ENCODE measurements at regions not wholly inside any gene's neighbourhood (a gene's known extent, or its start where the extent isn't known, plus 50 kb on each side); places are given as distances from the start of the nearest gene placed in this dataset.
"Not testable (repeated sequence)": the region's sequence is repeated elsewhere in the genome, so short reads cannot be mapped to it uniquely, and the experiment has no call there.

DNA sequence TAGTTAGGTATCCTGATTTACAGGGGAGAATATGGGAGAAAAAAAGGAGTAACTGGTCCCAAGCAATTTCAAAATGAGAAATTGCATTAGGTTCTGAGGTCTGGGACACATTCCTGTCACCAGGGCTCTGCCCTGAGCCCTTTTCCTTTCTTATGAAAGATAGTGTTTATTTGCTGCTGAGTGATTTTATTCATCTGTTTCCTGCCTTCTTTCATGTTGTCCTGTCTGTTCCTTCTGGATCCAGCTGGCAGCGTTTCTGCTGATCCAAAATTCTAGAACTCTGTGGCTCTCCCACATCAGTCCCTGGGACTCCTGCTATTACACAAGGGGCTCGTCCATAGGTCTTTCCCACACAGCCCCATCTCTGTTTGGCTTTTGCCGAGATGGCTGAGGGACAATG lies 519.1 kb upstream of the SALL3 start:
- no peak overlapping the region for H3K4me3 ChIP-seq (ENCODE audit: low read depth in 1 of 5, low read length in 5 of 5)
- H3K9ac ChIP-seq (ENCODE audit: low read length in 5 of 5), result no peak overlapping the region
- no peaks in the 10 kb centered on the region for H3K27me3 ChIP-seq (ENCODE audit: control insufficient read depth in 5 of 5, insufficient read depth in 4 of 5, low read length in 5 of 5)
- H3K36me3 ChIP-seq (ENCODE audit: control insufficient read depth in 5 of 5, insufficient read depth in 5 of 5, low read length in 5 of 5), result no peaks in the 10 kb centered on the region
- H3K4me1 ChIP-seq (ENCODE audit: control insufficient read depth in 5 of 5, insufficient read depth in 5 of 5, low read length in 5 of 5), result peaks cover 0 to 3% (median 0%) of the 10 kb centered on the region in 5 donors
- peaks cover 0 to 10% (median 7%) of the 10 kb centered on the region in 5 donors for H3K9me3 ChIP-seq (ENCODE audit: control insufficient read depth in 5 of 5, low read length in 5 of 5)
- no peak overlapping the region for H3K27ac ChIP-seq (ENCODE audit: low read depth, low read length)

DNA sequence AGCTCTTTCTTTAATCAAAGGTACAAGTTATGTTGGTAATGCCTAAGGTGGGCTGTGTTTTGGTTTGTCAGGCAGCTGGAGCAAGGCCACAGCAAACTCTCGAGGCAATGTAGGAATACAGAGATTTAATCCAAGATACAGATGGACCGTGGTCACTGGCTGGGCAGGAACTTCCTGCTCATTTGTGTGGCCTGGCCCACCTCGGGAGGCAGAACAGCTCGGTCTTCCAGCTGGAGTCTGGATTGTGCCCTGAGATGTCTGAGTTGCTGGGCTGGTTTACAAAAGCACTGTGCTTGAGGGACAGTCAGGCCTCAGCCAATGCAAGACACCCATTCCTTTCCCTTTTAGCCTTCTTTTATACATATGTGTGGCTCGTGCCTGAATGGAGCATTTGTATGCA lies 506.1 kb upstream of the SALL3 start:
- H3K9me3 ChIP-seq (ENCODE audit: control insufficient read depth in 5 of 5, low read length in 5 of 5), result peaks cover 0 to 12% (median 0%) of the 10 kb centered on the region in 5 donors
- no peaks in the 10 kb centered on the region for H3K36me3 ChIP-seq (ENCODE audit: control insufficient read depth in 5 of 5, insufficient read depth in 5 of 5, low read length in 5 of 5)
- no peaks in the 10 kb centered on the region for H3K4me1 ChIP-seq (ENCODE audit: control insufficient read depth in 5 of 5, insufficient read depth in 5 of 5, low read length in 5 of 5)
- no peak overlapping the region for H3K4me3 ChIP-seq (ENCODE audit: low read depth in 1 of 5, low read length in 5 of 5)
- H3K27ac ChIP-seq (ENCODE audit: low read depth, low read length), result no peak overlapping the region
- H3K9ac ChIP-seq (ENCODE audit: low read length in 5 of 5), result no peak overlapping the region
- H3K27me3 ChIP-seq (ENCODE audit: control insufficient read depth in 5 of 5, insufficient read depth in 4 of 5, low read length in 5 of 5), result peaks cover 0 to 3% (median 0%) of the 10 kb centered on the region in 5 donors

DNA sequence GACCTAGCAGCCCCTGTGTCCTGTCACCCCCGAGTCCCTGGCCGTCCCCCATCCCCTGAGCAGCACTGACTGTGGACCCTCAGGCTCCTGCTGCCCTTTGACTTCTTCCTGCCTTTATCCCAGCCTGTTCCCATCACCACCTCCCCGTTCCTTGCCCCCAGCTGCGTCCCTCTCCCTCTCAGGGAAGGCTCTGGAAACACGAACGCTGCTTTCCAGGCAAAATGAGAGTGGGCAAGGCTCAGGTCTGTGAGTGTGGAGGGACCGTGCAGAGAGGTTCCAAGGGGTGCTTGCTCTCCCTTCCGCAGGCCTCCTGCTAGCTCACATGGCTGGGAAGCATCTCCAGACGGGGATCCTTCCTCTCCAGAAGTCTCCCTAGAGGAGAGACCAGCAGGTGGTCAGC lies 501.8 kb upstream of the SALL3 start:
- H3K27ac ChIP-seq (ENCODE audit: low read depth, low read length), result no peak overlapping the region
- no peak overlapping the region for H3K9ac ChIP-seq (ENCODE audit: low read length in 5 of 5)
- H3K9me3 ChIP-seq (ENCODE audit: control insufficient read depth in 5 of 5, low read length in 5 of 5), result peaks cover 0 to 12% (median 0%) of the 10 kb centered on the region in 5 donors
- H3K36me3 ChIP-seq (ENCODE audit: control insufficient read depth in 5 of 5, insufficient read depth in 5 of 5, low read length in 5 of 5), result no peaks in the 10 kb centered on the region
- H3K4me3 ChIP-seq (ENCODE audit: low read depth in 1 of 5, low read length in 5 of 5), result no peak overlapping the region
- no peaks in the 10 kb centered on the region for H3K4me1 ChIP-seq (ENCODE audit: control insufficient read depth in 5 of 5, insufficient read depth in 5 of 5, low read length in 5 of 5)
- H3K27me3 ChIP-seq (ENCODE audit: control insufficient read depth in 5 of 5, insufficient read depth in 4 of 5, low read length in 5 of 5), result peaks cover 0 to 8% (median 0%) of the 10 kb centered on the region in 5 donors

DNA sequence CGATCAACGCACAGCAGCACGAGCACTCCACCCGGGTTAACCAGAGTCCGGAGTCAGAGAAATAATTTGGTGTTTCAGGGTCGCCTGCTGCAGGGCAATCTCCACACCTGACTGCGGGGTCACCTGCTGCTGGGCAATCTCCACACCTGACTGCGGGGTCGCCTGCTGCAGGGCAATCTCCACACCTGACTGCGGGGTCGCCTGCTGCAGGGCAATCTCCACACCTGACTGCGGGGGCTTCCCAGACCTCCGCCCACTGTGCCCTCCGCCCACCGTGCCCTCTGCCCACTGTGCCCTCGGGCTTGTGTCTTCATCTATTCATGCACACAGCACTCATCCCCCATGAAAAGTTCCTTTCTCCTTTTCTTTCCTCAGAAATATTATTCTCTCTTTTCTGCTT lies 500.2 kb upstream of the SALL3 start:
- H3K36me3 ChIP-seq (ENCODE audit: control insufficient read depth in 5 of 5, insufficient read depth in 5 of 5, low read length in 5 of 5), result no peaks in the 10 kb centered on the region
- H3K4me3 ChIP-seq (ENCODE audit: low read depth in 1 of 5, low read length in 5 of 5), result no peak overlapping the region
- no peak overlapping the region for H3K9ac ChIP-seq (ENCODE audit: low read length in 5 of 5)
- H3K4me1 ChIP-seq (ENCODE audit: control insufficient read depth in 5 of 5, insufficient read depth in 5 of 5, low read length in 5 of 5), result no peaks in the 10 kb centered on the region
- peaks cover 0 to 11% (median 0%) of the 10 kb centered on the region in 5 donors for H3K27me3 ChIP-seq (ENCODE audit: control insufficient read depth in 5 of 5, insufficient read depth in 4 of 5, low read length in 5 of 5)
- no peak overlapping the region for H3K27ac ChIP-seq (ENCODE audit: low read depth, low read length)
- peaks cover 0 to 7% (median 0%) of the 10 kb centered on the region in 5 donors for H3K9me3 ChIP-seq (ENCODE audit: control insufficient read depth in 5 of 5, low read length in 5 of 5)

GRCh38 chr18:78480262-78481054 lies 499.2 kb upstream of the SALL3 start:
- peaks cover 0 to 11% (median 0%) of the 10 kb centered on the region in 5 donors for H3K27me3 ChIP-seq (ENCODE audit: control insufficient read depth in 5 of 5, insufficient read depth in 4 of 5, low read length in 5 of 5)
- peaks cover 0 to 5% (median 0%) of the 10 kb centered on the region in 5 donors for H3K9me3 ChIP-seq (ENCODE audit: control insufficient read depth in 5 of 5, low read length in 5 of 5)
- no peak overlapping the region for H3K9ac ChIP-seq (ENCODE audit: low read length in 5 of 5)
- H3K4me3 ChIP-seq (ENCODE audit: low read depth in 1 of 5, low read length in 5 of 5), result no peak overlapping the region
- H3K27ac ChIP-seq (ENCODE audit: low read depth, low read length), result no peak overlapping the region
- no peaks in the 10 kb centered on the region for H3K36me3 ChIP-seq (ENCODE audit: control insufficient read depth in 5 of 5, insufficient read depth in 5 of 5, low read length in 5 of 5)
- no peaks in the 10 kb centered on the region for H3K4me1 ChIP-seq (ENCODE audit: control insufficient read depth in 5 of 5, insufficient read depth in 5 of 5, low read length in 5 of 5)

DNA sequence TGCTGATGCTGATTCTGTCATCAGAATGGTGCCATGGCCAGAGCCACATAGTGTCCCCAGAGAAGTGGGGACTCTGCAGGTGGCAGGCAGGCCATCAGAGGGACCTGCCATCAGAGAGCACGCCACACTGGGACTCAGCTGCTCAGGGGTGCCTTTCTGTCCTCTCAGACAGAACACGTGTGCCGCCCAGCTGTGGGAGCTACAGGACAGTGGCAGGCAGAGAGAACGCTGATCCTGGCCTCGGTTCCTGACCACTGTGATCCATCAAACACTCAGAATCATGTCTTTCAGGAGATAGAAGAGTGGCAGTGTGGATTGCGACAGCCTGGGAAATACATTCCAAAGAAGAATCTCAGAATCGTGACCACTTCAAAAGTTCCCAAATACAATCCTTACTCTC lies 497.2 kb upstream of the SALL3 start:
- Histone ChIP-seq H3K4me3 (ENCODE audit: low read depth in 1 of 5, low read length in 5 of 5) (no peak overlapping the region), H3K9ac (ENCODE audit: low read length in 5 of 5) (no peak overlapping the region), H3K36me3 (ENCODE audit: control insufficient read depth in 5 of 5, insufficient read depth in 5 of 5, low read length in 5 of 5) (no peaks in the 10 kb centered on the region), H3K4me1 (ENCODE audit: control insufficient read depth in 5 of 5, insufficient read depth in 5 of 5, low read length in 5 of 5) (no peaks in the 10 kb centered on the region), H3K27me3 (ENCODE audit: control insufficient read depth in 5 of 5, insufficient read depth in 4 of 5, low read length in 5 of 5) (peaks cover 0 to 11% (median 0%) of the 10 kb centered on the region in 5 donors), H3K9me3 (ENCODE audit: control insufficient read depth in 5 of 5, low read length in 5 of 5) (peaks cover 0 to 4% (median 0%) of the 10 kb centered on the region in 5 donors), H3K27ac (ENCODE audit: low read depth, low read length) (no peak overlapping the region)

DNA sequence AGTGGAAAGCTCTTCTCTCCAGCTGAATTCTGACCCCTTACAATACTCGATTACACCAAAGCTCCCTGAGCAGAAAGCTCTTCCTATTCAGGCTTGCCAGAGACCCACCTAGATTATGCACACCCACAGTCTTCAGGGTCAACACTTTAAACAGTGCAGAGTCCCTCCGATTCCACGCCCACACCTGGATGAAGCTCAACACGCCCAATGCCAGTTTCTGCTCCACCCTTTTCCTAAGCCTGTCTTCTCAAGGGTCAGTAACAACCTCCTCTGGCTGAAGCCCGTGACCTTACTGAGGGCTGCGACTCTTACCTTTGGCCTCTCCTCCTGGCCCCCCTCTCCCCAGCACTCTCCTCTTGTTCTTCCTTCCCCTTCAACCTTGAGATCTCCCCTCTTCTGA lies 492.0 kb upstream of the SALL3 start:
- H3K27me3 ChIP-seq (ENCODE audit: control insufficient read depth in 5 of 5, insufficient read depth in 4 of 5, low read length in 5 of 5), result peaks cover 0 to 3% (median 0%) of the 10 kb centered on the region in 5 donors
- H3K4me1 ChIP-seq (ENCODE audit: control insufficient read depth in 5 of 5, insufficient read depth in 5 of 5, low read length in 5 of 5), result no peaks in the 10 kb centered on the region
- H3K27ac ChIP-seq (ENCODE audit: low read depth, low read length), result no peak overlapping the region
- H3K4me3 ChIP-seq (ENCODE audit: low read depth in 1 of 5, low read length in 5 of 5), result no peak overlapping the region
- H3K9me3 ChIP-seq (ENCODE audit: control insufficient read depth in 5 of 5, low read length in 5 of 5), result peaks cover 0 to 9% (median 5%) of the 10 kb centered on the region in 5 donors
- no peak overlapping the region for H3K9ac ChIP-seq (ENCODE audit: low read length in 5 of 5)
- no peaks in the 10 kb centered on the region for H3K36me3 ChIP-seq (ENCODE audit: control insufficient read depth in 5 of 5, insufficient read depth in 5 of 5, low read length in 5 of 5)

DNA sequence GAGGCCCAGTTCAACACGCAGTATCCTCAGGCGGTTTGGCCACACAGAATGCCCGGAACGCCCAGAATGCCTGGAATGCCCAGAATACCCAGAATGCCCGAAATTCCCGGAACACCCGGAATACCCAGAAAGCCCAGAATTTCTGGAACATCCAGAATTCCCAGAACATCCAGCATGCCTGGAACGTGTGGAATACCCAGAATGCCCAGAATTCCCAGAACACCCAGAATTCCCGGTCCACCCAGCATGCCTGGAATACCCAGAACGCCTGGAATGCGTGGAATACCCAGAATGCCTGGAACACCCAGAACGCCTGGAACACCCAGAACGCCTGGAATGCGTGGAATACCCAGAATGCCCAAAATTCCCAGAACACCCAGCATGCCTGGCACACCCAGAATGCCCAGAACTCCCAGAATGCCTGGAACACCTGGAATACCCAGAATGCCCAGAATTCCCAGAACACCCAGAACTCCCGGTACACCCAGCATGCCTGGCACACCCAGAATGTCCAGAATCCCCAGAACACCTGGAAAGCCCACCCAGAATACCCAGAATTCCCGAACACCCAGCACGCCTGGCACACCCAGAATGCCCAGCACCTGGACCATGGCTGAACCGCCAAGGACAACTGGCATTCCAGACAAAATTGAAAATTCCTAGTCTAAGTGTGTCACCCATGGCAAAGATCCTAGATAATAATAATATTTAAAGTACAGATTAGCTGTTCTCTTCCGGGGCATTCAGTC lies 487.4 kb upstream of the SALL3 start:
- Histone ChIP-seq H3K27ac (ENCODE audit: low read depth, low read length) (no peak overlapping the region), H3K4me3 (ENCODE audit: low read depth in 1 of 5, low read length in 5 of 5) (no peak overlapping the region), H3K36me3 (ENCODE audit: control insufficient read depth in 5 of 5, insufficient read depth in 5 of 5, low read length in 5 of 5) (no peaks in the 10 kb centered on the region), H3K9me3 (ENCODE audit: control insufficient read depth in 5 of 5, low read length in 5 of 5) (peaks cover 0 to 16% (median 9%) of the 10 kb centered on the region in 5 donors), H3K4me1 (ENCODE audit: control insufficient read depth in 5 of 5, insufficient read depth in 5 of 5, low read length in 5 of 5) (no peaks in the 10 kb centered on the region), H3K27me3 (ENCODE audit: control insufficient read depth in 5 of 5, insufficient read depth in 4 of 5, low read length in 5 of 5) (no peaks in the 10 kb centered on the region), H3K9ac (ENCODE audit: low read length in 5 of 5) (no peak overlapping the region)

- Histone ChIP-seq H3K4me1 (ENCODE audit: control insufficient read depth in 5 of 5, insufficient read depth in 5 of 5, low read length in 5 of 5) (no peaks in the 10 kb centered on the region), H3K9me3 (ENCODE audit: control insufficient read depth in 5 of 5, low read length in 5 of 5) (peaks cover 0 to 16% (median 9%) of the 10 kb centered on the region in 5 donors), H3K9ac (ENCODE audit: low read length in 5 of 5) (no peak overlapping the region), H3K36me3 (ENCODE audit: control insufficient read depth in 5 of 5, insufficient read depth in 5 of 5, low read length in 5 of 5) (no peaks in the 10 kb centered on the region), H3K27ac (ENCODE audit: low read depth, low read length) (no peak overlapping the region), H3K4me3 (ENCODE audit: low read depth in 1 of 5, low read length in 5 of 5) (no peak overlapping the region), H3K27me3 (ENCODE audit: control insufficient read depth in 5 of 5, insufficient read depth in 4 of 5, low read length in 5 of 5) (peaks cover 0 to 3% (median 0%) of the 10 kb centered on the region in 5 donors)
These were observed 486.7 kb upstream of the SALL3 start for GRCh38 chr18:78492813-78493371.

GRCh38 chr18:78493490-78493889 lies 486.1 kb upstream of the SALL3 start:
- peaks cover 0 to 16% (median 9%) of the 10 kb centered on the region in 5 donors for H3K9me3 ChIP-seq (ENCODE audit: control insufficient read depth in 5 of 5, low read length in 5 of 5)

More at GRCh38 chr18:78493490-78493889, 486.1 kb upstream of the SALL3 start:
- H3K36me3 ChIP-seq (ENCODE audit: control insufficient read depth in 5 of 5, insufficient read depth in 5 of 5, low read length in 5 of 5); H3K27me3 ChIP-seq (ENCODE audit: control insufficient read depth in 5 of 5, insufficient read depth in 4 of 5, low read length in 5 of 5); H3K4me1 ChIP-seq (ENCODE audit: control insufficient read depth in 5 of 5, insufficient read depth in 5 of 5, low read length in 5 of 5); H3K4me3 ChIP-seq (ENCODE audit: low read depth in 1 of 5, low read length in 5 of 5); H3K27ac ChIP-seq (ENCODE audit: low read depth, low read length); H3K9ac ChIP-seq (ENCODE audit: low read length in 5 of 5): not testable (repeated sequence)
